Fibroblast of upper back skin (primary cell): ENCODE measurements at regions not wholly inside any gene's neighbourhood (a gene's known extent, or its start where the extent isn't known, plus 50 kb on each side); places are given as distances from the start of the nearest gene placed in this dataset.
"Not testable (repeated sequence)": the region's sequence is repeated elsewhere in the genome, so short reads cannot be mapped to it uniquely, and the experiment has no call there.

Experiments used
- DNase-seq: peaks from one replicate; pipeline ENCODE4 v3.0.0-alpha.2; 2013

DNA sequence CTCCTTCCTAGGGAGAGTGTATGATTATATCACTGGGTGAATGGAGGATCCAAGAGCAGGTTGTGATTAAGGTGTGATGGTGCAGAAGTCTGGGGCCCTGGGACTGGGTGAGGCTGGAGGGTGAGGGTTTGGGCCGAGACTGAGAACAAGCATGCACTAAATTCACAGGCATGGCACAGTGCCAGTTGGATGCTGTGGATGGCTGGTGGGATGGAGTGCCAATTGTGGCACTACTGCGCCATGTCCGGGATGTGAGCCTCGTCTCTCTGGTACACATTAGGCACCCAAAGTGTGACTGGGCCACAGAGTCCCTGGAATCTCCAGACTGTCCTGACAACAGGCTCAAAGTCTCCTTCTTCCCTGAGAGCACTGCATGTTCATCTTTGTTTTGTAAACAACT lies 208.1 kb downstream of the EMX2 start:
- DNase-seq = no peak

GRCh38 chr10:117751259-117751658 lies 208.7 kb downstream of the EMX2 start:
- DNase-seq = no peak

- no peak for DNase-seq
Measured at GRCh38 chr10:117752103-117752502, 209.6 kb downstream of the EMX2 start.

GRCh38 chr10:117754770-117755658 lies 212.5 kb downstream of the EMX2 start:
- DNase-seq = peak; percentile 31

DNA sequence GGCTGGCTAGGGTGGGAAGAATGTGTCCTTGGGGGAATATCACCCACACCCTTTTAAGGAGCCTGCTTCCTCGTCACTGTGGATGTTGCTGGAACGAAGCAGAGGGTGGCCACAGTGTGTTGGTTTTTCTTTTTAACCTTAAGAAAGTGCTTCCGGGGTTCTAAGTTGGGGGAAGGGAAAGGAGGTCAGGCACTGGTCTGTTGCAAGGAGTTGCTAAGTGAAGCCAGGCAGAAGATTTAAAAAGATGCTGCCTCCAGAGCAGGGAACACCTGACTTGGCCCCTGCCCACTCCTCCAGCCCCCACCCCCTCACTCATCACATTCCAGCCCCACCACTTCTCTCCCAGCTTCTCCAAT lies 213.1 kb downstream of the EMX2 start:
- DNase-seq = no peak

DNA sequence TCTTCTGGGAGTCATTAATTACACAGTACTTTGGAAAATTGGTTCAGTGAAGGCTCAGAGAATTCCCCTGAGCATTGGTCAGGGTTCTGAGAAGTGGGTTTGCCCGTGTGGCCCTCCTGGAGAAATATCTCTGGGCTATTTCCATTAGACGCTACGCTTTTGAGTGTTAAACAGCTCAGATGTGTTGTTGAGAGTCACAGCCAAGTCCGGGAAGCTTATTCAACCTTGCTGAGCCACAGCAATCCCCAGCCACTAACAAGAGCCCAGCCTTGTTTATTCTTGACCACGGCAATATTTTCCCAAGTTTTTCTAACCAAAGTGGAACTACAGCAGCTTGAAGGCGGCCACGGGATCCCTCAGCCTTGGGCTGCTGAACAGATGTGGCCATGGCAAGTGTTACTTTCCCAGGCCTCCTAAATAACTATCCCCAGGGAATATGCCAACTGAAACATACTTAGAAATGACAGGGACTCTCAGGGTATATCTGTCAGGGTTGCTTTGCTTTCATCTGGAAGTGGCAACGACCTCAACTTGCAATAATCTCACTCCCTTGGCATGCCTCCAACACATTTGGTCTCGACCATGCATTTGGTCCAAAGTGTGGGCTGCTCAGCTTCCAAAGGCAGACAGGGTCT lies 214.7 kb downstream of the EMX2 start:
- no peak for DNase-seq

GRCh38 chr10:117759266-117759665 lies 216.7 kb downstream of the EMX2 start:
- no peak for DNase-seq

GRCh38 chr10:117761695-117762094 lies 219.1 kb downstream of the EMX2 start:
- peak; percentile 20 for DNase-seq

DNA sequence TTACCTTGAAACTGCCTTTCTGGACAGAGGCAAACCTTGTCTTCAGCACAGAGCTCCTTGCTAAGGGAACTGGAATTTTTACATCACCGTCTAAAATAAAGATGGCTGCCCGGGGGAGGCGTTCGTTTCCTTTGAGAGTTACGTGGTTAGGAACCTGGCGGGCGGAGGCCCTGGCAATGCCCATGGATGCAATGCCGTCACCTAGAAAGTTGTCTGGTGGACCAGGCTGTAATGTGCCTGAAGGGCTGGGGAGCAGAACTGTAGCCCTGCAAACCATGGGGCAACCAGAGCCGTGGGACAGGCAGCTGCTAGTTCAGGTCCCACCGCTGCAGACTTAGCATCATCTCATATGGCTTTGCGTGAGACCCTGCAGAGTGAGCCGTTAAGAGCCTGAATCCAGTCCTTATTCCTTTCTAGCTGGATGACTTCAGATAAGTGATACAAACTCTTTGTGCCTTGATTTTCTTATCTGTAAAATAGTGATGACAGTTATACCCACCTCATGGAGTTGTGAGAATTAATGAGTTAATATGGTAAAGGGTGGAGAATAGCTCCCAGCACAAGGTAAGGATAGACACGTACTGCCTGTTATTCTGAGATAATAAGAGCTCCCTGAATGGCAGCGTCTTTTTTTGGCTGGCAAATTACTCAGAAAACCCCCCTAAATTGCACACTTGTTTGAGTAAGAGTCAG lies 219.7 kb downstream of the EMX2 start:
- no peak for DNase-seq

DNA sequence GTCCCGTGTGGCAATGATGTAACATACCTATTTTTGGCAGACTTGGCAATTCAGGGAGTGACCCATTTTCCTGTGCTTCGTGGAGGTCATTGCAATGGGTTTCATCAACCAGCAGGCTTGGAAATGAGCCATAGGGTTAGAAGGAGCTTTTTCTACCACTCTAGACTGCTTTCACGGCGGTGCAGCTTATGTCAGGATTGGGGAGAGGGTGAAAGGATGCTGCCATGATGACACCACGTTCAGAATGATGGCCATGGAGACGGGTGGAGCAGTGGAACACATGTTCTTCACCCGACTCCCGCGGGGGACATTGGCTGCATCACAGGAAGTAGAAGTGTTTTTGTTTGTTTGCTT lies 220.2 kb downstream of the EMX2 start:
- DNase-seq = peak; percentile 88

DNA sequence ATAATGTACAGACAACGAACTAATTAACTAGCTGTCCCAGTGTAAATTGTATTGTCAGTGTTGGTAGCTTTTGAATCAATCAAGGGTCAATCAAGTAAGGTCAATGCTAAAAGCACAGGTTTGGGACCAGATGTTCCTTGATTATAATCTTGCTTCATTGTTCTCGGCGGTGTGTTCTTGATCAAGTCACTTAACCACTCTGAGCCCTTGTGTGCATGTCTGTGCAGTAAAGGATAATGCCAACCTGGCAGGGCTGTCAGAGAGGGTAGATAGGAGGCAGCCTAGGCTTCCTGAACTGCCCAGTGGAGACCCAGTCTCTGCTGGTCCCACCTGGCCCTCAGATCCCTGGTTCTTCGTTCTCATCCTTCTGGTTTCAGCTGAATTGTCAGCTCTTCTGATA lies 221.0 kb downstream of the EMX2 start:
- DNase-seq = no peak

DNA sequence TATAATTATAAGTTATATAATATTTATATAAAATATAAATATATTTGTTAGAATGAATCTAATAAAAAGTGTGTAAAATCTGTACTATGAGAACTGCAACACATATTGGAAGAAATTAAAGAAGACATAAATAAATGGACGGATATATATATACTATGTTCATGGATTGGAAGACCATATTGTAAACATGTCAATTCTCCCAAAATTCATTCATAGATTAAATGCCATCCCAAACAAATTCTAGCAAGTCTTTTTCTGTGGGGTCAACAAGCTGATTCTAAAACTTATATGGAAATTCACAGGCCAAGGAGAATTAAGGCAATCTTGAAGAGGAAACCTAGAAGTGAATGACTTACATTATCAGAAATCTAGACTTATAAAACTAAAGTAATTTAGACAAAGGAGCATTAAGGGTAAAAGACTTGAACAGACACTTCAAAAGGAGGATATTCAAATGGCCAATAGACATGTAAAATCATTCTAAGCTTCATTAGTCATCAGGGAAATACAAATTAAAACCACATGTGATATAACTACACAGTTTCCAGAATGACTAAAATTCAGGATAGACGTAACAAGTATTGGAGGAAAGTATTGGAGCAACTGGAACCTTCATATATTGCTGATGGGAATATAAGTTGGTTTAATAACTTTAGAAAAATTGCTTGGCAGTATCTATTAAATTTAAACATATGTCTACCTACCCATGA lies 225.9 kb downstream of the EMX2 start:
- DNase-seq = peak; percentile 18

- no peak for DNase-seq
Measured at GRCh38 chr10:117775526-117775925, 233.0 kb downstream of the EMX2 start.

- not testable (repeated sequence) for DNase-seq
Measured at GRCh38 chr10:117777222-117777621, 234.7 kb downstream of the EMX2 start.

DNA sequence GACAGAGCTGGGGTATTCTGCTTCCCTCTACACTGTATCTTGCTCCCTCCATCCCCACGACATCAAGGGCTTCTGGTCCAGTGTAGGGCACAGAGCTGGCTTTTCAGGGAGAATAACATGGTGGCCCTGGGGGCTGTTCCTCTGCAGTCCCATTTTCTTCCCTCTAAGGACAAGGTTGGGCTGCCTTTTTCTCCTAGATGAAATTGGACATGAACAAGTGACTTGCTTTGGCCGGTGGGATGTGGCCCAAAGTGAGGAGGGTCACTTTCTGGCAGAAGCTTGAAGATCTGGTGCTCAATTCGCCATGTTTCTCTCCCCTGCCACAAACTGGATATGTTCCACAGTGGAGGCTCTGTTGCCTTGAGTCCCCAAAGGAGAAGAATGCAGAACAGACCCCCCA lies 235.7 kb downstream of the EMX2 start:
- no peak for DNase-seq

DNA sequence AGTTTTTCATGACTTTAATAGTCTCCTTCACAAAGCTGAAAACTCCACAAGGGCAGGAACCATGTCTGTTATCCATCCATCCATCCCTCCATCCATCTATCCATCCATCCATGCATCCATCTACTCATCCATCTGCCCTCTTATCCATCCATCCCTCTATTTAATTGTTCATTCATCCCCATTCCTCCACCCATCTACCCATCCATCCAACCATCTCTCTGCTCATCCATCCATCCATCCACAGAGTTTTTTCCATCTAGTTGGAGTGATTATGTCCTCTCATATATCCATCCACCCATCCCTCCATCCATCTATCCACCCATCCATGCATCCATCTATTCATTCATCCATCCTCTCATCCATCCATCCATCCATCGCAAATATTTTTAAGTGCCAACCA lies 237.9 kb downstream of the EMX2 start:
- no peak for DNase-seq

DNA sequence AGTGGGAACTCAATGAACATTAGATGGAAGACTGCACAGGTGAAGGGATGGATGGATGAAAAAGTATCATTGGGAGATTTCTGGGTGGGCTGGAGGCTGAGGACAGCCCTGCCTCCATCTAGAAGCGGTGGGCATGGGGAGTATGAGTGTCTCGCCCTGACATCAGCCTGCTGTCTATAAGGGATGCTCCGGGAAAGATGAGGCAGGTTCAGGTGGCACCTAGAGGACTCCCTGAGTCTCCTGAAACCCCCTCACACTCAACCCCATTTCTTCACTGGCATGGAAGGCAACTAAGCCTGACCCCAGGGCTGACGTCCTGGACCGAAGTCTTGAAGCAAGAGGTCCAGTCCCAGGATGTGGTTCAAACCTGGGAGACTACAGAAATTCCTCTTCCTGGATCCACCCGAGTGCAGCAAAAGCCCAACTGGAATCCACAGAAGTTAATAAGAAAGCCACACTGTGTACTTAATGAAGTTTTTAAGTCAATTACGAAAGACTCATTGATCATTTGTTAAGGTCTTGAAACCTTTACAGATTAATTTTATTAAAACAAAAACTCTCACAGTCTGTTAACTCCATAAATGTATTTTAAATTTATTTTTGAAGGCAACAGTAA lies 238.8 kb downstream of the EMX2 start:
- DNase-seq = no peak

- DNase-seq = no peak
Measured at GRCh38 chr10:117782276-117782675, 239.7 kb downstream of the EMX2 start.

DNA sequence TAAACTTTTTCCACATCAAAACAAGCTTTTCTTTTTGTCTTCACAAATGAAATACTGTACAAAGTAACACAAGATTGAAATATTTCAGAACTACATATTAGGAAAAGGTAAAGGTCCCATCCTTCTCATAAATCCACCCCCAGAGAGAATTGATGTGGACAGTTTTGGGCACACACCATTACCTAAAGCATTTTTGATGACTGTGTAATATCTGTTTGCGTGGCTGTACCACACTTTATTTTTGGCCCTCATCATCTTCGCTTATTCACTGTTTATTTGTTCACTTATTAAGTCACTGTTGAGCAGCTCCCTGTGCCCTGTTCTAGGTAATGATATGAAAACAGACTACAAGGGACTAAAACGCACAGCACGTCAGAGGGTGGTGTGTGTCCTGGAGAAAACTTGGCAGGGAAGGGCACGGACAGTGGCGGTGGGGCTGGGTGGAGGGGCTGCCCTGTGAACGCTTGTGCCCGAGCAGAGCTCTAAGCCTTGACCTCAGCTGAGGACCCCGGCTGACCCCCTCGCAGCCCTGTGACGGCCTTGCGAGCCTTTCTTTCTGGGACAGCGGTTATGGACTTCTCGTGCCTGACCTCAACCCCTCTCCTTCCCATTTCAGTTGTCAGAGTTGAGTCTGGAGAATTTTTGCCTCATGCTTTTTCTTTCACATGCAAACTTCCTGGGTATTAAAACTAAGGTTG lies 241.3 kb downstream of the EMX2 start:
- DNase-seq = no peak

GRCh38 chr10:117784776-117785175 lies 242.2 kb downstream of the EMX2 start:
- DNase-seq = no peak

DNA sequence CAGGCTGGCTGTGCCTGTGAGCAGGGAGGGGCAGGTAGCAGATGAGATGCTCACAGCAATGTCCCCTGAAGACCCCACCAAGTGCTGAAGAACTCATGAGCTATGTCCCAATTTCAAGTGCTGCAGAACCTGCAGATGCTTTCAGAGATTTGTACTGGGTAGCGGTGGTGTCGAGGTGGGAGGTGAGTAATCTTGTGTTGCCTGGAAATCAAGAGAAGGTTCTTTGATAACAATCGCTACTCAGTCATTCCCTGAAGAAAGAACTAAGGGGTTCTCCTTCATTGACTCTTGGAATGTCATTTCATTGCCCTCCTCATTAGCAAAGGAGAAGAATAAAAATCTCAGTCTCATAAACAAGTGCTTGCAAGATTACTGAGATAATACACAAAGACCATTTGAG lies 246.4 kb downstream of the EMX2 start:
- DNase-seq = no peak

DNA sequence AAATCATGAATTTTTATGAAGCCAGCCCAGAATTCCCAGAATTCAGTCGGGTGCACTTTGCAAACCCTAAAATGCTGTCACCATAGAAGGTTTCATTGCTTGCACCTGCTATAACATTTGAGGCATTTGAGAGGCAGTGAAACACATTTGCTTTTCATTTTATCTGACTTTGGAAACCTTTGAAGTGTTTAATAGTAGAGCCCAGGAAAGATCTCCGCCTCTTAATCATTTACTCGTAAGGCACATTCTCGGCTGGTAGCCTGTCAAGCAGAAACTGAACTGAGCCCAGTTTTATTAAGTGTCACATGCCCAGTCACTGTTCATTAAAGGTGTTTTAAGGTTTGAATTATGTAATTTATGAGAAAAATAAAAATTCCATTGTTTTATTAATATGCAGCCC lies 247.6 kb downstream of the EMX2 start:
- DNase-seq = no peak
